Psoas muscle (tissue), 7 donors: ENCODE measurements at regions not wholly inside any gene's neighbourhood (a gene's known extent, or its start where the extent isn't known, plus 50 kb on each side); places are given as distances from the start of the nearest gene placed in this dataset.

Source experiments
- ATAC-seq, 4 donors: fragments of 200-7000 bp; cut with Tn5 transposase; one replicate each; pipeline ENCODE4 v1.9.1; 2020; ENCODE audit warnings: moderate library complexity in 3 of 4, mild to moderate bottlenecking in 2 of 4
- DNase-seq, 2 donors: peaks; one replicate each; pipeline ENCODE4 v3.0.0-alpha.2; 2020
- H3K27ac ChIP-seq: fragments of 200-600 bp; one replicate; pipeline ENCODE4 v1.8.0; 2022
- H3K27me3 ChIP-seq, 3 donors: fragments of 200-600 bp in 1 of 3; one replicate each; pipeline versions ENCODE4 v1.6.1 to v1.8.0; 2013 to 2022; ENCODE audit warnings: low read length in 2 of 3, mild to moderate bottlenecking in 2 of 3, moderate library complexity in 1 of 3; ENCODE audit not compliant: insufficient read depth in 3 of 3
- H3K36me3 ChIP-seq, 2 donors: fragments of 200-600 bp in 1 of 2; one replicate each; pipeline versions ENCODE4 v1.6.1 to v1.8.0; 2013 to 2022; ENCODE audit warnings: low read depth in 1 of 2, mild to moderate bottlenecking in 1 of 2, moderate library complexity in 1 of 2; ENCODE audit not compliant: insufficient read depth in 1 of 2
- H3K4me1 ChIP-seq: fragments of 200-600 bp; one replicate; pipeline ENCODE4 v1.8.0; 2022
- H3K4me3 ChIP-seq: fragments of 200-600 bp; one replicate; pipeline ENCODE4 v1.8.0; 2022; ENCODE audit warnings: mild to moderate bottlenecking
- H3K9me3 ChIP-seq: fragments of 200-600 bp; one replicate; pipeline ENCODE4 v1.8.0; 2022
- WGBS, 3 donors: extraction: QIAGEN DNeasy Blood & Tissue Kit; methylation state at CpG; one replicate each; pipeline versions ENCODE4 v1.1.6 to v1.1.7; 2013; 5-methylcytosine and 5-hydroxymethylcytosine counted together
- intact Hi-C, 2 donors: fragments of 100-400 bp; cut with DNase I; formaldehyde crosslinking; loops; one replicate each; pipeline versions ENCODE4 v1.11.0 to v1.14.2; 2022
- TF ChIP-seq, protein P1 (sequence below): fragments of 200-600 bp; IDR thresholded peaks from one replicate; pipeline ENCODE4 v1.8.0; 2022; ENCODE audit warnings: antibody characterized with exemption
- donor health status: healthy with polysubstance abuse.
- donor health status: DM: no; HTN: no; CAD: no; lungs with moderate emphysema.
- donor health status: Bipolar disorder and iron deficiency.
- donor health status: healthy.
- donor health status: DM: yes; HTN: yes; CAD: no.
- donor health status: DM: no; HTN: no; CAD: no.
- donor health status: DM: yes; HTN: yes; CAD: no.

DNA sequence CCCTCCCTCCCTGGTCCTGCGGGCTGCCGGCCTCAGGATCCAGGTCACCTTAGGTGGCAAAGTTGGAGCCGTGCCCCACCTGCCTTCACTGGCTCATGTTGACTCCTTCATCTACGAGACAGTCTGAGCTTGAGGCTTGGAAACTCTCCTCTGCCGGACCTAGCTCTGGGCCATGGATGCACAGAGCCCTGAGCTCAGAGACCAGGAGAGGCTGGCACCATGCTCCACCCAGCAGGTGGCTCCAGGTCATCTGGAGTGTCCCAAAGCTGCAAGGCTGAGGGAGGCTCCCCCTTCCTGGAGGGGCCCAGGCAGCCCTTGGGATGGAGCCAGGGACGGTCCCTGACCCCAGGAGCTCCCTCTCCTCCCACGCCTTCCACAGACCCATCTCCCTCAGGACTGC lies 81.3 kb downstream of the PDGFA start:
- DNase-seq (no peak), ATAC-seq (peak in 3 of 4 donors; percentile 31 to 39 (median 33))
- no peaks in the 10 kb centered on the region for H3K36me3 ChIP-seq
- H3K4me1 ChIP-seq = peaks cover 15% of the 10 kb centered on the region
- TF ChIP-seq, protein P1, sequence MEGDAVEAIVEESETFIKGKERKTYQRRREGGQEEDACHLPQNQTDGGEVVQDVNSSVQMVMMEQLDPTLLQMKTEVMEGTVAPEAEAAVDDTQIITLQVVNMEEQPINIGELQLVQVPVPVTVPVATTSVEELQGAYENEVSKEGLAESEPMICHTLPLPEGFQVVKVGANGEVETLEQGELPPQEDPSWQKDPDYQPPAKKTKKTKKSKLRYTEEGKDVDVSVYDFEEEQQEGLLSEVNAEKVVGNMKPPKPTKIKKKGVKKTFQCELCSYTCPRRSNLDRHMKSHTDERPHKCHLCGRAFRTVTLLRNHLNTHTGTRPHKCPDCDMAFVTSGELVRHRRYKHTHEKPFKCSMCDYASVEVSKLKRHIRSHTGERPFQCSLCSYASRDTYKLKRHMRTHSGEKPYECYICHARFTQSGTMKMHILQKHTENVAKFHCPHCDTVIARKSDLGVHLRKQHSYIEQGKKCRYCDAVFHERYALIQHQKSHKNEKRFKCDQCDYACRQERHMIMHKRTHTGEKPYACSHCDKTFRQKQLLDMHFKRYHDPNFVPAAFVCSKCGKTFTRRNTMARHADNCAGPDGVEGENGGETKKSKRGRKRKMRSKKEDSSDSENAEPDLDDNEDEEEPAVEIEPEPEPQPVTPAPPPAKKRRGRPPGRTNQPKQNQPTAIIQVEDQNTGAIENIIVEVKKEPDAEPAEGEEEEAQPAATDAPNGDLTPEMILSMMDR = no peak
- H3K27me3 ChIP-seq = no peaks in the 10 kb centered on the region
- H3K4me3 ChIP-seq = no peak overlapping the region
- intact Hi-C loops = no loop called here
- H3K9me3 ChIP-seq = no peaks in the 10 kb centered on the region
- H3K27ac ChIP-seq = no peak overlapping the region
- 35 to 52% (median 42%) methylated on average over 5 to 7 of the region's 7 CpGs for WGBS, 3 donors

DNA sequence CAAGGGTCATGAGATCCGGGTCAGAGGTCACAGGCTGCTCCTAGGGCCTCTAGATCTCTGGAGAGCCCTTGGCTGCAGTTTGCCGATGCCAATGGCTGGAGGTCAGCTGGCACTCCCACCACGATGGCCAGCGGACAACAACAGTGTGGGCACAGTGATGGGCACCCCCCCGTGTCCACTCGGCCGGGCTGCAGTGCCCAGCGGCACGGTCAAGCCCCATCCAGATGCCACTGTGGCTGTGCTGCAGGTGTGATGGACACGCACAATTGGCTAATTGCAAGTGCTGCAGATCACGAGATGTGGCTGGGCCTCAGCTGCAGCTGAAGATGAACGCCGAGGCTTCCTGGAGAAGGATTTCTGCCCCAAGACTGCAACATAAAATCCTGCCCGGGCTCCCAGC lies 80.7 kb downstream of the PDGFA start:
- TF ChIP-seq, protein P1 = no peak
- 51 to 78% (median 56%) methylated on average over 13 to 14 of the region's 14 CpGs for WGBS, 3 donors
- Histone ChIP-seq H3K27me3 (no peaks in the 10 kb centered on the region), H3K4me1 (peaks cover 15% of the 10 kb centered on the region), H3K4me3 (no peak overlapping the region), H3K27ac (no peak overlapping the region), H3K9me3 (no peaks in the 10 kb centered on the region), H3K36me3 (no peaks in the 10 kb centered on the region)
- DNase-seq (no peak), ATAC-seq (no peak)
- intact Hi-C loops = no loop called here

DNA sequence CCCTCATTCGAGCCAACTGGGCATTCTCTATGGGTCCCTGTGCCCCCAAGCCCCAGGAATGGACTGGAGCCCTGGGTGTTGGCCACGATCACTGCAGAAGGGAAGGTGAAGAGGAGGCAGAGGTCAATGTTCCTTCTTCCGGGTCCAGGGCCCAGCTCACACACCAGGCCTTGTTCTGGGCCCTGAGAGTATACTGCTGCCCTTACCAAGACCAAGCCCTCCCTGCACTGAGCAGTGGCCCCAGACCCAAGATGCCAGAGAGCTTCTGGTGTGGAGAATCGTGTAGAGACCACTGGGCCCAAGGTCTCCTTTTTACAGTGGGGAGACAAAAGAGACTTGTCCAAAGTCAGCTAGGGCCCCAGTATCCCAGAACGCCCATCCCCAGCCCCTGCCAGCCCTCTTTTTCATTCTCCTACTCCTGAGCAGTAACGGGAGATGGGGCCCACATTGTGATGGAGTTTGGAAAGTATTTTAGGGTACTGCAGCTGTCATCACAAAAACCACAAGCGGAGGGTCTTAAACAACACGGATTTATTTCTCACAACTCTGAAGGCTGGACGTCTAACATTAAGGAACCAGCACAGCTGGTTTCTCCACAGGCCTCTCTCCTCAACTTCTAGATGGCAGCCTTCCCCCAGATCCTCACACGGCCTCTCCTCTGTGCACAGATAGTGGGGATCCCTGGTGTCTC lies 79.4 kb downstream of the PDGFA start:
- ATAC-seq = no peak
- no peaks in the 10 kb centered on the region for H3K27me3 ChIP-seq
- H3K4me3 ChIP-seq = no peak overlapping the region
- 87 to 91% (median 91%) methylated on average over 10 of the region's 10 CpGs for WGBS, 3 donors
- DNase-seq = peak in 1 of 2 donors; percentile 1
- no peaks in the 10 kb centered on the region for H3K36me3 ChIP-seq
- TF ChIP-seq, protein P1 = no peak
- H3K27ac ChIP-seq = no peak overlapping the region
- no peaks in the 10 kb centered on the region for H3K9me3 ChIP-seq
- H3K4me1 ChIP-seq = peaks cover 15% of the 10 kb centered on the region
- intact Hi-C loops = loop anchor here (5.0 kb wide), 1 partner anchor 77 kb away; the partner anchor contains the start of gene PDGFA (in 2 of the 2)

DNA sequence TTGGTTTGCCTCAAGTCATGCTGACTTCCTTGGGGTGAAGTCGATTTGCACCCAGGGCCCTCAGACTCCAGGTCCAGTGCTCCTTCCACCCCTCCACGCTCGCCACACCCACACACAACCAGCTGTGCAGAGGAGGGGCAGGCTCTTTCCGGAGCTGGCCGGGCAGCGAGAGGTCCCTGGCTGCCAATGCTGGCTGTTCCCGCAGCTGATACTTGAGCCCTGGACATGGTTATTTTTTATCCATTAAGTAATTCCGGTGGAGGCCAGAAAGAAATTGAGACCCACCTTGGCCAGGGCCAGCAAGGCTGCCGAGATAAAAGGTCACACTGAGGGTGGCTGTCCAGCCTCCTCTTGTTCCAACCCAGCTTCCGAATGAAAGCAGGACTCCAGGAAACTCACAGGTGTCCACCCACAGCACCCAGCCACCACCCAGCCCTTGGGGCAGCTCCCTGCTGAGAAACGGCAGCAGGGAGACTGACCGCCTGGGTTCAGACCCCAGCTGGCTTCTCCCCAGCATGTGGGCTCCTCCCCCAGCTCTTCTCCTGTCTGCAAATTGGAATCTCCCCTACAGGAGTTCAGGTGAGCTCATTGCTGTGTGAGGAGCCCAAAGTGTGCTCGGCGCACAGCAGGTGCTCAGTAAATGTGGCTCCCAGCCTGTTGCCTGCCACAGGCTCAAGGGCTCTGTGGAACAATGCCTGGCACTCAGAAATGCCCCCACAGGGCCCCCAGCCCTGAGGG lies 77.8 kb downstream of the PDGFA start:
- peak overlapping the region; percentile 63 for H3K27ac ChIP-seq
- intact Hi-C loops = loop anchor here (5.0 kb wide), 1 partner anchor 75 kb away; the partner anchor contains the start of gene PDGFA (in 2 of the 2)
- H3K9me3 ChIP-seq = no peaks in the 10 kb centered on the region
- H3K4me3 ChIP-seq = peak overlapping the region; percentile 34
- TF ChIP-seq, protein P1 = no peak
- H3K27me3 ChIP-seq = no peaks in the 10 kb centered on the region
- ATAC-seq (peak; percentile 89 to 97 (median 92)), DNase-seq (peak; percentile 56 to 89)
- H3K36me3 ChIP-seq = no peaks in the 10 kb centered on the region
- peaks cover 15% of the 10 kb centered on the region for H3K4me1 ChIP-seq
- 32 to 40% (median 35%) methylated on average over 14 of the region's 14 CpGs for WGBS, 3 donors
